AG10803 (cell line): ENCODE measurements at regions not wholly inside any gene's neighbourhood (a gene's known extent, or its start where the extent isn't known, plus 50 kb on each side); places are given as distances from the start of the nearest gene placed in this dataset.
"Not testable (repeated sequence)": the region's sequence is repeated elsewhere in the genome, so short reads cannot be mapped to it uniquely, and the experiment has no call there.

Experiments used
- DNase-seq: peaks from one replicate; pipeline ENCODE4 v3.0.0; 2010; ENCODE audit warnings: low read depth
- H3K4me3 ChIP-seq: 2 replicates; pipeline ENCODE4 v1.5.1; 2011; ENCODE audit warnings: mild to moderate bottlenecking, low read length, control low read depth
- CTCF ChIP-seq: conservative IDR thresholded peaks from 2 replicates; pipeline ENCODE4 v1.5.1; 2011; ENCODE audit warnings: mild to moderate bottlenecking, low read length, control low read depth, inconsistent platforms

- no peak for DNase-seq
- no peak overlapping the region for H3K4me3 ChIP-seq
- no peak for TF ChIP-seq CTCF
These were observed 922.0 kb downstream of the NLGN4X start for GRCh38 chrX:5306654-5307121.

GRCh38 chrX:5305452-5305851 lies 923.2 kb downstream of the NLGN4X start:
- TF ChIP-seq CTCF: no peak
- no peak for DNase-seq
- H3K4me3 ChIP-seq: no peak overlapping the region

DNA sequence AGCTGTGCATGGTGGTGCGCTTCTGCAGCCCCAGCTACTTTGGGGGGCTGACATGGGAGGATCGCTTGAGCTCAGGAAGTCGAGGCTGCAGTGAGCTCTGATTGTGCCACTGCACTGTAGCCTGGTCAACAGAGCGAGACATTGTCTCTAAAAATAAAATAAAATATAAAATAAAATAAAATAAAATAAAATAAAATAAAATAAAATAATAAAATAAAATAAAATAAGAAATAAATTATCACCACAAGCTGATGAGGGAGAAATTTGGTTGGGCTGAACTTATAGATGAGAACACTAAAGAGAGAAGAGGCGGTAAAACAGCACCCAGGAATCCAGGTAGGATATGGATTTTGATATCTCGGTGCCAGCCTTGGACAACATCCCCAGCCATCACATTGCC lies 933.7 kb downstream of the NLGN4X start:
- TF ChIP-seq CTCF: no peak
- DNase-seq: no peak
- H3K4me3 ChIP-seq: no peak overlapping the region

GRCh38 chrX:5290635-5291034 lies 938.0 kb downstream of the NLGN4X start:
- H3K4me3 ChIP-seq: no peak overlapping the region
- DNase-seq: no peak
- TF ChIP-seq CTCF: no peak

DNA sequence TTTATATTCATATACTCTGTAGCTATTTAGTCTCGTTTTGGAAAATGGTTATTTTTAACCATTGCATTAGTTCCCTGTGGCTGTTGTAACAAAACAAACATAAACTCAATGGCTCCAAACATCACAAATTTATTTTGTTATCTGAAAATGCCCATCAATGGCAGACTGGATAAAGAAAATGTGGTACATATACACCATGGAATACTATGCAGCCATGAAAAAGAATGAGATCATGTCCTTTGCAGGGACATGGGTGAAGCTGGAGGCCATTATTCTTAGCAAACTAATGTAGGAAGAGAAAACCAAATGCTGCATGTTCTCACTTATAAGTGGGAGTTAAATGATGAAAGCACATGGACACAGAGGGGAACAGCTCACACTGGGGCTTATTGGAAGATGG lies 938.7 kb downstream of the NLGN4X start:
- not testable (repeated sequence) for DNase-seq, H3K4me3 ChIP-seq

DNA sequence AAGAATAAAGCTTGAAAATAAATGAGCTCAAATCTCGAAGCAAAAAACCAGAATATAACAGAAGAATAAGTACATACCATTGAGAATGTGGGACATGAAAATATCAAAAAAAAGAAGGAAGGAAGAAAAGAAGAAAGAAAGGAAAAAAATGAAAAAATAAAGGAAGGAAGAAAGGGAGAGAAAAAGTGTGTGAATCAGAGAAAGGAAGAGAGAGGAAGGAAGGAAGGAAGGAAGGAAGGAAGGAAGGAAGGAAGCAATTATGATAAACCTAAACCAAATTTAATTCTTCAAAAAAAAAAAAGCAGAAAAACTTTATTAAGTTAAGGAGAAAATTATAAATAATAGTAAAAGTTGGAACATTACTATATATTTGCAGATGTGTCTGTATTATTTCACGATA lies 949.8 kb downstream of the NLGN4X start:
- no peak for TF ChIP-seq CTCF
- no peak overlapping the region for H3K4me3 ChIP-seq
- DNase-seq: no peak

DNA sequence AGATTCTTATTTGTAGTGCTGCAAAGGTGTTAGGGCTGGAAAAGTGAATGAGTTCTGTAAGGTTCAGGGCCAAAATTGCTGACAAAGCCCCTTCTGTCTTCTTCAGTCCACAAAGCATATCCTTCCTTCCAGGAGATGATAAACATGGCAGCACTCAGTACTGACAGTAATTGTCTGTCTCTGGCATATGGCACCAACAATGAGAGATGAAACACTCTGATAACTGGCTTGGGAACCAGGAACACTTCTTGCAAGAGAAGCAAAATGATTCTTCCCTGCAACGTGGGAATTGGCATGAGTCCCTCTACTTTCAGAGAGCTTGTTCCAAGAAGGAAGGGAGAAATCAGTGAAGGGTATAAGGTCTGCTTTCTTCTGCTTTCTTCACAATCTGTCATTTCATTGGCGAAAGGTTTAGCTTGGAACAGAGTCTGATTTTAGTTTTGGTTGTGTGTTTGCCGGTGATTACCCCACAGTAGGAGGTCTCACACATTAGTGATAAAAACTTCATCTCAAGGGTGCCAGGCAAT lies 963.3 kb downstream of the NLGN4X start:
- no peak for TF ChIP-seq CTCF
- DNase-seq: no peak
- no peak overlapping the region for H3K4me3 ChIP-seq

DNA sequence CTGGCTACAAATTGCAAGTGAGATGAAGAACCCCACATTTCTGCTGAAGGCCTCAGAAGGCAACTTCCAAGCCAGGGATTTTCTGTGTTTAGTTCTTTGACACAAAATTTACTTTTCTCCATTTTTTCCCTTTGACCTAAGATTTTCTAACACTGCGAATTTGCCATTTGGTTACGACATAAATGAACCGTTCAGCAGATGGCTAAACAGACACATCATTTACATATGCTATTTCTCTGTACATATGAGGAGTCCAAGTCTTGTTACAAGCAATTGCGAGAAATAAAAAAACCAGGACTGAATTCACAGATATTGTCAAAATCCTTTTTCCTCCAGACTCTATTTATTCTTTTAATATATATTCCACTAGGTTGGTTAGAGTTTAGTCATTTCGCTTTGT lies 978.6 kb downstream of the NLGN4X start:
- DNase-seq: no peak
- H3K4me3 ChIP-seq: no peak overlapping the region
- TF ChIP-seq CTCF: no peak
